Thoracic aorta (tissue), 2 donors: ENCODE measurements at regions not wholly inside any gene's neighbourhood (a gene's known extent, or its start where the extent isn't known, plus 50 kb on each side); places are given as distances from the start of the nearest gene placed in this dataset.

ENCODE experiments used
- ATAC-seq: fragments of 150-250 bp; one replicate; pipeline ENCODE4 v1.8.0; 2017; ENCODE audit warnings: low read depth; ENCODE audit not compliant: insufficient number of reproducible peaks, low FRiP score
- DNase-seq: peaks from one replicate; pipeline ENCODE4 v3.0.0-alpha.2; 2020; ENCODE audit warnings: low spot score
- H3K27ac ChIP-seq, 2 donors: fragments of 200-600 bp; sonication (generic); 1 replicate in 1 of 2; 2 replicates in 1 of 2; pipeline ENCODE4 v1.5.1; 2016; ENCODE audit warnings: mild to moderate bottlenecking in 2 of 2, moderate library complexity in 2 of 2
- H3K27me3 ChIP-seq: fragments of 200-600 bp; sonication (generic); replicated peaks from 2 replicates; pipeline ENCODE4 v1.6.0; 2016; ENCODE audit warnings: mild to moderate bottlenecking; ENCODE audit not compliant: insufficient read depth
- H3K36me3 ChIP-seq: fragments of 200-600 bp; sonication (generic); one replicate; pipeline ENCODE4 v1.5.1; 2016
- H3K4me1 ChIP-seq, 2 donors: fragments of 200-600 bp; sonication (generic); 1 replicate in 1 of 2; 2 replicates in 1 of 2; pipeline versions ENCODE4 v1.5.1 to v1.6.0; 2016; ENCODE audit warnings: low read depth in 2 of 2, mild to moderate bottlenecking in 1 of 2; ENCODE audit not compliant: control insufficient read depth in 1 of 2
- H3K4me3 ChIP-seq: fragments of 200-600 bp; sonication (generic); 2 replicates; pipeline ENCODE4 v1.5.1; 2016; ENCODE audit warnings: mild to moderate bottlenecking
- H3K9me3 ChIP-seq: fragments of 200-600 bp; sonication (generic); 2 replicates; pipeline ENCODE4 v1.5.1; 2016
- TF ChIP-seq, protein P1 (sequence below): fragments of 200-600 bp; sonication (generic); IDR thresholded peaks from one replicate; pipeline ENCODE4 v1.5.1; 2019; ENCODE audit warnings: antibody characterized with exemption

DNA sequence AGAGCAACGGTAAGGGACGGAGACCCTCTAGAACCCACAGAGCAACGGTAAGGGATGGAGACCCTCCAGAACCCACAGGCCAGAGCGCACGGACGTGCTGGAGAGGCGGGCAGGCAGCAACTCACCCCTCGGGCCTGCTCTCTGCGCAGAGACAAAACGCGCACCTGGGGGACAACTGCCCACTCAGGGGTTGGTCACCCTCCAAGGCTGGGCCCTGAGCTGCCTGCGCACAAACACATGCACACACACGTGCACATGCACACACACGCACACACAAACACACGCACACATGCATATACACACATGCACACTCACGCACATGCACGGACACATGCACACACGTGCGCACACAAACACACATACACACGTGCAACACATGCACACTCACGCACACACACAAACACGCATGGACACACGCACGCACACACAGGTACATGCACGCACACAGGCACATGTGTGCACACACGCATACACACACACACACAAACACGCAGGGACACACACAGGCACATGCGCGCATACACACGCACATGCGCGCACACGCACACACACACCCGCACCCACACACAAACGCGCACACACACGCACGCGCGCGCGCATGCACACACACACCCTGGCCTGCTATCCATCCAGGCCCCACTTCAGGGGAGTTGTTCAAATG lies 88.3 kb downstream of the NCOR2 start:
- Histone ChIP-seq H3K27me3 (no peaks in the 10 kb centered on the region), H3K4me1 (peaks cover 3 to 23% of the 10 kb centered on the region in 2 donors), H3K9me3 (no peaks in the 10 kb centered on the region), H3K27ac (no peak overlapping the region), H3K4me3 (no peak overlapping the region), H3K36me3 (peaks cover 28% of the 10 kb centered on the region)
- ATAC-seq (no peak), DNase-seq (no peak)
- TF ChIP-seq, protein P1, sequence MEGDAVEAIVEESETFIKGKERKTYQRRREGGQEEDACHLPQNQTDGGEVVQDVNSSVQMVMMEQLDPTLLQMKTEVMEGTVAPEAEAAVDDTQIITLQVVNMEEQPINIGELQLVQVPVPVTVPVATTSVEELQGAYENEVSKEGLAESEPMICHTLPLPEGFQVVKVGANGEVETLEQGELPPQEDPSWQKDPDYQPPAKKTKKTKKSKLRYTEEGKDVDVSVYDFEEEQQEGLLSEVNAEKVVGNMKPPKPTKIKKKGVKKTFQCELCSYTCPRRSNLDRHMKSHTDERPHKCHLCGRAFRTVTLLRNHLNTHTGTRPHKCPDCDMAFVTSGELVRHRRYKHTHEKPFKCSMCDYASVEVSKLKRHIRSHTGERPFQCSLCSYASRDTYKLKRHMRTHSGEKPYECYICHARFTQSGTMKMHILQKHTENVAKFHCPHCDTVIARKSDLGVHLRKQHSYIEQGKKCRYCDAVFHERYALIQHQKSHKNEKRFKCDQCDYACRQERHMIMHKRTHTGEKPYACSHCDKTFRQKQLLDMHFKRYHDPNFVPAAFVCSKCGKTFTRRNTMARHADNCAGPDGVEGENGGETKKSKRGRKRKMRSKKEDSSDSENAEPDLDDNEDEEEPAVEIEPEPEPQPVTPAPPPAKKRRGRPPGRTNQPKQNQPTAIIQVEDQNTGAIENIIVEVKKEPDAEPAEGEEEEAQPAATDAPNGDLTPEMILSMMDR, result no peak

GRCh38 chr12:124478416-124478815 lies 89.0 kb downstream of the NCOR2 start:
- Histone ChIP-seq H3K36me3 (peaks cover 27% of the 10 kb centered on the region), H3K4me3 (no peak overlapping the region), H3K27me3 (no peaks in the 10 kb centered on the region), H3K4me1 (peaks cover 3 to 24% of the 10 kb centered on the region in 2 donors), H3K9me3 (no peaks in the 10 kb centered on the region), H3K27ac (no peak overlapping the region)
- TF ChIP-seq, protein P1, result no peak
- DNase-seq (no peak), ATAC-seq (no peak)

DNA sequence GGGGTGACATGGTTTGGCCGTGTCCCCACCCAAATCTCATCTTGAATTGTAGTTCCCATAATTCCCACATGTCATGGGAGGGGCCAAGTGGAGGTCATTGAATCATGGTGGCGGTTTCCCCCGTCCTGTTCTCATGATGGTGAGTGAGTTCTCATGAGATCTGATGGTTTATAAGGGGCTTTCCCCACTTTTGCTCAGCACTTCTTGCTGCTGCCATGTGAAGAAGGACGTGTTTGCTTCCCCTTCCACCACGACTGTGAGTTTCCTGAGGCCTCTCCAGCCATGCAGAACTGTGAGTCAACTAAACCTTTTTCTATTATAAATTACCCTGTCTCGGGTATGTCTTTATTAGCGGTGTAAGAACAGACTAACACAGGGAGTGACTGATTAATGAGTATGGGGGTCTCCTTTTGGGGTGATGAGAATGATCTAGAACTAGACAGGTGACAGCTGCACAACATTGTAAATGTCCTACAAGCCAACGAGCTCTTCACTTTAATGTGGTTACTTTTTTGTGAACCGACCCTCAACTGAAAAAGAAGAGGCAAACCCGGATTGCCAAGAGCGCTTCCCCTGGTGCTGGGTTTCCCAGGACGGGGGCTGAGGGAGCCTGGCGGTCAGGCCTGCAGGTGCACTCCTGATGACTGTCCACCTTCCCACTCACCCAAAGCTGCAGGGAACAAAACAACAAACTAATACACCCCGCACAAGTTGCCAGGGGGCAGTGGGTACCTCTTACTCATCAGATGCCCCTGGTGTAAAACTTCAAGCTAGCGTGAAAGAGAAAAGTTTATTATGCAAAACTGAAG lies 90.1 kb downstream of the NCOR2 start:
- no peak for DNase-seq
- H3K27ac ChIP-seq, result no peak overlapping the region
- no peak for ATAC-seq
- peaks cover 3 to 24% of the 10 kb centered on the region in 2 donors for H3K4me1 ChIP-seq
- TF ChIP-seq, protein P1, result no peak
- peaks cover 4% of the 10 kb centered on the region for H3K9me3 ChIP-seq
- no peaks in the 10 kb centered on the region for H3K27me3 ChIP-seq
- H3K36me3 ChIP-seq, result peaks cover 23% of the 10 kb centered on the region
- no peak overlapping the region for H3K4me3 ChIP-seq

- no peak overlapping the region for H3K4me3 ChIP-seq
- peaks cover 3 to 24% of the 10 kb centered on the region in 2 donors for H3K4me1 ChIP-seq
- no peak overlapping the region for H3K27ac ChIP-seq
- no peaks in the 10 kb centered on the region for H3K27me3 ChIP-seq
- H3K36me3 ChIP-seq, result peaks cover 32% of the 10 kb centered on the region
- TF ChIP-seq, protein P1, result no peak
- ATAC-seq, result no peak
- H3K9me3 ChIP-seq, result peaks cover 4% of the 10 kb centered on the region
- no peak for DNase-seq
Measured at GRCh38 chr12:124476011-124476400, 91.4 kb downstream of the NCOR2 start.

GRCh38 chr12:124475295-124476010 lies 92.0 kb downstream of the NCOR2 start:
- H3K27me3 ChIP-seq, result no peaks in the 10 kb centered on the region
- no peak overlapping the region for H3K27ac ChIP-seq
- H3K9me3 ChIP-seq, result peaks cover 4% of the 10 kb centered on the region
- ATAC-seq (no peak), DNase-seq (no peak)
- H3K36me3 ChIP-seq, result peaks cover 33% of the 10 kb centered on the region
- H3K4me3 ChIP-seq, result no peak overlapping the region
- TF ChIP-seq, protein P1, result no peak
- peaks cover 3 to 23% of the 10 kb centered on the region in 2 donors for H3K4me1 ChIP-seq
